GM12878 (cell line): ENCODE measurements at regions not wholly inside any gene's neighbourhood (a gene's known extent, or its start where the extent isn't known, plus 50 kb on each side); places are given as distances from the start of the nearest gene placed in this dataset.

Experiments used
- ATAC-seq: fragments of 200-7000 bp; cut with Tn5 transposase; 3 replicates; pipeline ENCODE4 v1.9.1; 2020; ENCODE audit warnings: mild to moderate bottlenecking, moderate library complexity
- BruUV-seq: library from RNA; stranded (reverse); fragments of 400-500 nt; replicated peaks from 2 replicates; lab custom pipeline; 2021; lab: Mats Ljungman, UMichigan
- CTCF ChIA-PET: fragments of 300-600 bp; sonication (Branson Sonifier 250); formaldehyde crosslinking; extraction: SDS; loops from one replicate; lab custom pipeline; 2021; ENCODE audit warnings: inconsistent platforms; lab: Yijun Ruan, JAX
- POLR2A ChIA-PET: fragments of 350-600 bp; formaldehyde crosslinking; extraction: SDS; loops from one replicate; lab custom pipeline; 2021; ENCODE audit warnings: inconsistent platforms; lab: Charles Lee
- RAD21 ChIA-PET: fragments of 300-600 bp; sonication (Branson Sonifier 250); formaldehyde crosslinking; loops from one replicate; lab custom pipeline; 2023; ENCODE audit warnings: antibody characterized with exemption; ENCODE audit not compliant: unreplicated experiment; lab: Charles Lee
- SMC1A ChIA-PET: fragments of 300-600 bp; sonication (Branson Sonifier 250); formaldehyde crosslinking; loops from one replicate; lab custom pipeline; 2023; ENCODE audit not compliant: unreplicated experiment, uncharacterized antibody; lab: Charles Lee
- DNase-seq: peaks from one replicate; pipeline ENCODE4 v3.0.0-alpha.2; 2011; ENCODE audit warnings: low read depth, low spot score
- FAIRE-seq: peaks from 3 replicates; lab custom pipeline; 2011; peaks lifted over from hg19 to GRCh38; lab: Jason Lieb, UNC
- H2AFZ ChIP-seq: 2 replicates; pipeline ENCODE4 v1.6.0; 2011; ENCODE audit warnings: low read depth, low read length, control low read depth; ENCODE audit not compliant: control insufficient read depth
- H3K27ac ChIP-seq: 2 replicates; pipeline ENCODE4 v1.5.1; 2011; ENCODE audit warnings: control low read depth; ENCODE audit not compliant: control insufficient read depth, insufficient read depth
- H3K27me3 ChIP-seq, 2 experiments: replicated peaks in 1 of 2; 2 replicates each; pipeline versions ENCODE4 v1.6.0 to v1.6.1; 2011; ENCODE audit warnings: low read length in 1 of 2; ENCODE audit not compliant: control insufficient read depth in 2 of 2, insufficient read depth in 2 of 2
- H3K36me3 ChIP-seq, 2 experiments: 2 replicates each; pipeline ENCODE4 v1.5.1; 2011; ENCODE audit warnings: low read length in 1 of 2; ENCODE audit not compliant: control insufficient read depth in 2 of 2, insufficient read depth in 2 of 2
- H3K4me1 ChIP-seq: 2 replicates; pipeline ENCODE4 v1.6.1; 2011; ENCODE audit warnings: mild to moderate bottlenecking, low read length, moderate library complexity, mixed read lengths; ENCODE audit not compliant: control insufficient read depth, insufficient read depth
- H3K4me2 ChIP-seq: 2 replicates; pipeline ENCODE4 v1.6.0; 2011; ENCODE audit warnings: control low read depth; ENCODE audit not compliant: control insufficient read depth, insufficient read depth
- H3K4me3 ChIP-seq: fragments of 200-600 bp; sonication (generic); 2 replicates; pipeline ENCODE4 v1.5.1; 2016
- H3K79me2 ChIP-seq: 2 replicates; pipeline ENCODE4 v1.6.0; 2011; ENCODE audit warnings: low read length; ENCODE audit not compliant: control insufficient read depth, insufficient read depth
- H3K9ac ChIP-seq: 2 replicates; pipeline ENCODE4 v1.8.0; 2011; ENCODE audit warnings: low read length, control low read depth, mixed read lengths; ENCODE audit not compliant: control insufficient read depth, insufficient read depth
- H3K9me3 ChIP-seq: replicated peaks from 3 replicates; pipeline ENCODE4 v1.5.1; 2011; ENCODE audit warnings: mild to moderate bottlenecking, low read length; ENCODE audit not compliant: control insufficient read depth, insufficient read depth
- H4K20me1 ChIP-seq: 2 replicates; pipeline ENCODE4 v1.6.0; 2011; ENCODE audit not compliant: control insufficient read depth, insufficient read depth
- DPF2 ChIP-seq: fragments of 450-650 bp; IDR thresholded peaks from 2 replicates; pipeline ENCODE4 v1.6.1; 2017; ENCODE audit warnings: mild to moderate bottlenecking
- FOS ChIP-seq: IDR thresholded peaks from 3 replicates; pipeline ENCODE4 v1.6.1; 2011; ENCODE audit warnings: borderline replicate concordance; ENCODE audit not compliant: insufficient read length; ENCODE audit errors: extremely low read depth
- FOXK2 ChIP-seq: fragments of 450-650 bp; IDR thresholded peaks from 2 replicates; pipeline ENCODE4 v1.6.1; 2017; ENCODE audit warnings: mild to moderate bottlenecking, moderate library complexity
- MAX ChIP-seq: IDR thresholded peaks from 2 replicates; pipeline ENCODE4 v1.6.1; 2012; ENCODE audit warnings: low read depth, low read length, improper control_type of control experiment
- NR2C2 ChIP-seq: IDR thresholded peaks from 2 replicates; pipeline ENCODE4 v1.6.1; 2011; ENCODE audit warnings: borderline replicate concordance, low read depth; ENCODE audit not compliant: control insufficient read depth, insufficient read length
- NRF1 ChIP-seq: conservative IDR thresholded peaks from 2 replicates; pipeline ENCODE4 v1.6.1; 2011; ENCODE audit warnings: mild to moderate bottlenecking, low read depth, low read length, improper control_type of control experiment
- PBX3 ChIP-seq: IDR thresholded peaks from 2 replicates; pipeline ENCODE4 v1.6.1; 2011; ENCODE audit warnings: mild to moderate bottlenecking, low read depth, low read length, moderate library complexity; ENCODE audit not compliant: insufficient replicate concordance
- POU2F2 ChIP-seq: IDR thresholded peaks from 3 replicates; pipeline ENCODE4 v1.6.1; 2011; ENCODE audit warnings: low read depth, mild to moderate bottlenecking, low read length, borderline replicate concordance
- WGBS: methylation state at CpG from one replicate; pipeline ENCODE4 v1.1.6; 2016; ENCODE audit warnings: low lambda C conversion rate; ENCODE audit not compliant: insufficient replicate concordance, insufficient coverage; ENCODE audit errors: missing lambda C conversion rate; 5-methylcytosine and 5-hydroxymethylcytosine counted together
- in situ Hi-C: fragments of 300-500 bp; cut with MboI; formaldehyde crosslinking; loops from 9 replicates; pipeline ENCODE4 v1.14.3; 2018; ENCODE audit warnings: mixed read lengths
- intact Hi-C: fragments of 100-400 bp; cut with micrococcal nuclease; formaldehyde crosslinking; loops from one replicate; pipeline ENCODE4 v1.14.2; 2022; ENCODE audit not compliant: unreplicated experiment
- TF ChIP-seq, protein P1 (sequence below): fragments of 450-650 bp; formaldehyde crosslinking; IDR thresholded peaks from 2 replicates; pipeline ENCODE4 v1.5.0; 2022; ENCODE audit warnings: mild to moderate bottlenecking, missing genetic modification characterization

DNA sequence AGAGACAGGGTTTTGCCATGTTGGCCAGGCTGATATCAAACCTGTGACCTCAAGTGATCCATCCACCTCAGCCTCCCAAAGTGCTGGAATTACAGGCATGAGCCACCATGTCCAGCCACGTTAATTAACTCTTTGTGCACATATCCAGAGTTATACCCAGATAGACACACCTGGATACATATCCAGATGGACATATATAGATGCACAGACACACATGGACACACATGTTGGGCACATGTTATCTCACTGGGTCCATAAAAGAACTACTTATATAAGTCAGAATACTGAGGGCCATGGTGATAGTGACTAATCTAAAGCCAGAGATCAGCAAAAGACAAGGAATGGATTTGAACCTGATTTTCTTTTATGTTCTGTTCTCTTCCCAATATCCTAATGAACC, 158.6 kb downstream of the IRS1 start:
- Histone ChIP-seq H3K4me2 (no peak overlapping the region), H3K4me3 (no peak overlapping the region), H3K27ac (no peak overlapping the region), H3K27me3 (no peaks in the 10 kb centered on the region; a peak in 1 of 4 replicates), H3K36me3 (no peaks in the 10 kb centered on the region), H2AFZ (no peak overlapping the region), H3K79me2 (no peaks in the 10 kb centered on the region), H4K20me1 (no peaks in the 10 kb centered on the region), H3K4me1 (no peaks in the 10 kb centered on the region), H3K9me3 (no peaks in the 10 kb centered on the region), H3K9ac (no peak overlapping the region)
- CTCF ChIA-PET = no interaction called here
- ATAC-seq = no peak
- in situ Hi-C loops = no loop called here
- SMC1A ChIA-PET = no interaction called here
- 0% methylated on average over 1 of the region's 1 CpG for WGBS
- POLR2A ChIA-PET = no interaction called here
- no peak for DNase-seq
- no TSS peak for BruUV-seq
- intact Hi-C loops = no loop called here
- FAIRE-seq = no peak
- RAD21 ChIA-PET = no interaction called here
- TF ChIP-seq MAX = no peak
- no peak for TF ChIP-seq POU2F2

DNA sequence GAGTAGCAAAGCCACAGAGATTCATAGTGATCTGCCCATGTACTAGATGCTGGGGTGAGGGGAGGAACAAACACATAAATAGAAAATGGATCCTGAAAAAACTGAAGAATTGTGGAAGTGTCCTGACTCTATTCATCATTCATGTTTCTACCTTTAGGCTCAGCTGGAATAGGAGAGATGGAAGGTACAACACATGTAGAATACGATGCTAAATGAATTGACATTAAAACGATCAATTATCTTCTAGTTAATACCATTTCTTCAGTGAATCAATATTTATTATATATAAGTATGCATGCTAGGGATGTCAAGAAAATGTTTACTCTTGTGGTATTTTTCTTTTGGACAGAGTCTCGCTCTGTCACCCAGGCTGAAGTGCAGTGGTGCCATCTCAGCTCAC, 159.1 kb downstream of the IRS1 start:
- intact Hi-C loops = no loop called here
- 40% methylated on average over 3 of the region's 3 CpGs for WGBS
- TF ChIP-seq FOXK2 = no peak
- no peak for TF ChIP-seq NRF1
- TF ChIP-seq NR2C2 = no peak
- TF ChIP-seq DPF2 = no peak
- TF ChIP-seq PBX3 = no peak
- TF ChIP-seq, protein P1, sequence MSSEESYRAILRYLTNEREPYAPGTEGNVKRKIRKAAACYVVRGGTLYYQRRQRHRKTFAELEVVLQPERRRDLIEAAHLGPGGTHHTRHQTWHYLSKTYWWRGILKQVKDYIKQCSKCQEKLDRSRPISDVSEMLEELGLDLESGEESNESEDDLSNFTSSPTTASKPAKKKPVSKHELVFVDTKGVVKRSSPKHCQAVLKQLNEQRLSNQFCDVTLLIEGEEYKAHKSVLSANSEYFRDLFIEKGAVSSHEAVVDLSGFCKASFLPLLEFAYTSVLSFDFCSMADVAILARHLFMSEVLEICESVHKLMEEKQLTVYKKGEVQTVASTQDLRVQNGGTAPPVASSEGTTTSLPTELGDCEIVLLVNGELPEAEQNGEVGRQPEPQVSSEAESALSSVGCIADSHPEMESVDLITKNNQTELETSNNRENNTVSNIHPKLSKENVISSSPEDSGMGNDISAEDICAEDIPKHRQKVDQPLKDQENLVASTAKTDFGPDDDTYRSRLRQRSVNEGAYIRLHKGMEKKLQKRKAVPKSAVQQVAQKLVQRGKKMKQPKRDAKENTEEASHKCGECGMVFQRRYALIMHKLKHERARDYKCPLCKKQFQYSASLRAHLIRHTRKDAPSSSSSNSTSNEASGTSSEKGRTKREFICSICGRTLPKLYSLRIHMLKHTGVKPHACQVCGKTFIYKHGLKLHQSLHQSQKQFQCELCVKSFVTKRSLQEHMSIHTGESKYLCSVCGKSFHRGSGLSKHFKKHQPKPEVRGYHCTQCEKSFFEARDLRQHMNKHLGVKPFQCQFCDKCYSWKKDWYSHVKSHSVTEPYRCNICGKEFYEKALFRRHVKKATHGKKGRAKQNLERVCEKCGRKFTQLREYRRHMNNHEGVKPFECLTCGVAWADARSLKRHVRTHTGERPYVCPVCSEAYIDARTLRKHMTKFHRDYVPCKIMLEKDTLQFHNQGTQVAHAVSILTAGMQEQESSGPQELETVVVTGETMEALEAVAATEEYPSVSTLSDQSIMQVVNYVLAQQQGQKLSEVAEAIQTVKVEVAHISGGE (CRISPR knock-in tag) = no peak
- no peak for TF ChIP-seq FOS

More for the DNA sequence above, 159.1 kb downstream of the IRS1 start:
- POLR2A ChIA-PET = no interaction called here
- Histone ChIP-seq H3K36me3 (no peaks in the 10 kb centered on the region), H3K9ac (no peak overlapping the region), H3K27me3 (no peaks in the 10 kb centered on the region; a peak in 1 of 4 replicates), H2AFZ (no peak overlapping the region), H3K4me3 (no peak overlapping the region), H3K27ac (no peak overlapping the region), H3K9me3 (no peaks in the 10 kb centered on the region), H3K4me2 (no peak overlapping the region), H3K4me1 (no peaks in the 10 kb centered on the region), H3K79me2 (no peaks in the 10 kb centered on the region), H4K20me1 (no peaks in the 10 kb centered on the region)
- CTCF ChIA-PET = no interaction called here
- DNase-seq (no peak), ATAC-seq (no peak), FAIRE-seq (no peak)
- SMC1A ChIA-PET = no interaction called here
- RAD21 ChIA-PET = no interaction called here
- BruUV-seq = no TSS peak
- in situ Hi-C loops = no loop called here
